Gastroesophageal sphincter (tissue), 3 donors: ENCODE measurements at regions not wholly inside any gene's neighbourhood (a gene's known extent, or its start where the extent isn't known, plus 50 kb on each side); places are given as distances from the start of the nearest gene placed in this dataset.

Experiments used
- POLR2A ChIP-seq, 2 donors: fragments of 450-650 bp; IDR thresholded peaks; one replicate each; pipeline ENCODE4 v1.6.1; 2017; ENCODE audit warnings: antibody characterized with exemption in 2 of 2, mild to moderate bottlenecking in 2 of 2, moderate library complexity in 1 of 2
- POLR2AphosphoS5 ChIP-seq: sonication (generic); formaldehyde crosslinking; IDR thresholded peaks from one replicate; pipeline ENCODE4 v1.6.1; 2017; ENCODE audit warnings: antibody characterized with exemption
- TF ChIP-seq, protein P1 (sequence below), 4 experiments: fragments of 200-600 bp in 2 of 4; fragments of 450-650 bp in 2 of 4; sonication (generic) in 1 of 4; IDR thresholded peaks; one replicate each; pipeline ENCODE4 v1.5.1; 2017 to 2019; ENCODE audit warnings: antibody characterized with exemption in 4 of 4, mild to moderate bottlenecking in 2 of 4, moderate library complexity in 2 of 4

DNA sequence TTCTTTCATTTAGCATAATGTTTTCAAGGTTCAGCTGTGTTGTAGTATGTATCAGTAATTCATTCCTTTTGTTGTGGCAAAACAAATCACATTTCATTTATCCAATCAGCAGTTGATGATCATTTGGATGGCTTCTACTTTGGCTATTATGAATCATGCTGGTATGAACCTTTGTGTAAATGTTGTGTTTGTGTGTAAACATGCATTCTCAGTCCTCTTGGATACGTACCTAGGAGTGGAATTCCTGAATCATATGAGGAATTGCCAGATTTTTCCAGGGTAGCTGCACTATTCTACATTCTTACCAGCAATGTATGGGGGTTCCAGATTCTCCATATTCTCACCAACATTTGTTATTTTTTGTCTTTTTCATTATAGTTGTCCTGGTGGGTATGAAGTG lies 578.5 kb upstream of the MKI67 start:
- TF ChIP-seq POLR2A (IDR thresholded peaks at IDR 0.05): no peak
- TF ChIP-seq, protein P1, sequence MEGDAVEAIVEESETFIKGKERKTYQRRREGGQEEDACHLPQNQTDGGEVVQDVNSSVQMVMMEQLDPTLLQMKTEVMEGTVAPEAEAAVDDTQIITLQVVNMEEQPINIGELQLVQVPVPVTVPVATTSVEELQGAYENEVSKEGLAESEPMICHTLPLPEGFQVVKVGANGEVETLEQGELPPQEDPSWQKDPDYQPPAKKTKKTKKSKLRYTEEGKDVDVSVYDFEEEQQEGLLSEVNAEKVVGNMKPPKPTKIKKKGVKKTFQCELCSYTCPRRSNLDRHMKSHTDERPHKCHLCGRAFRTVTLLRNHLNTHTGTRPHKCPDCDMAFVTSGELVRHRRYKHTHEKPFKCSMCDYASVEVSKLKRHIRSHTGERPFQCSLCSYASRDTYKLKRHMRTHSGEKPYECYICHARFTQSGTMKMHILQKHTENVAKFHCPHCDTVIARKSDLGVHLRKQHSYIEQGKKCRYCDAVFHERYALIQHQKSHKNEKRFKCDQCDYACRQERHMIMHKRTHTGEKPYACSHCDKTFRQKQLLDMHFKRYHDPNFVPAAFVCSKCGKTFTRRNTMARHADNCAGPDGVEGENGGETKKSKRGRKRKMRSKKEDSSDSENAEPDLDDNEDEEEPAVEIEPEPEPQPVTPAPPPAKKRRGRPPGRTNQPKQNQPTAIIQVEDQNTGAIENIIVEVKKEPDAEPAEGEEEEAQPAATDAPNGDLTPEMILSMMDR (IDR thresholded peaks at IDR 0.05): no peak
- TF ChIP-seq POLR2AphosphoS5: no peak
